HCT116 (cell line): ENCODE measurements at regions not wholly inside any gene's neighbourhood (a gene's known extent, or its start where the extent isn't known, plus 50 kb on each side); places are given as distances from the start of the nearest gene placed in this dataset.

Experiments used
- POLR2AphosphoS5 ChIP-seq: IDR thresholded peaks from 2 replicates; pipeline ENCODE4 v1.6.1; 2011; ENCODE audit warnings: mild to moderate bottlenecking, low read depth, low read length, moderate library complexity
- YY1 ChIP-seq: IDR thresholded peaks from 2 replicates; pipeline ENCODE4 v1.6.1; 2011; ENCODE audit warnings: low read length, low read depth, moderate library complexity, mild to moderate bottlenecking; ENCODE audit not compliant: insufficient replicate concordance; ENCODE audit errors: extremely low read depth
- TF ChIP-seq, protein P1 (sequence below), 3 experiments: fragments of 200-600 bp in 1 of 3; sonication (generic) in 1 of 3; IDR thresholded peaks in 2 of 3; conservative IDR thresholded peaks in 1 of 3; 2 replicates each; pipeline ENCODE4 v1.5.1; 2012 to 2017; ENCODE audit warnings: low read depth in 2 of 3, low read length in 2 of 3, antibody characterized with exemption in 1 of 3, borderline replicate concordance in 1 of 3, control low read depth in 1 of 3, mild to moderate bottlenecking in 1 of 3, mixed read lengths in 1 of 3, mixed run types in 1 of 3, moderate library complexity in 1 of 3; ENCODE audit not compliant: insufficient read depth in 1 of 3

DNA sequence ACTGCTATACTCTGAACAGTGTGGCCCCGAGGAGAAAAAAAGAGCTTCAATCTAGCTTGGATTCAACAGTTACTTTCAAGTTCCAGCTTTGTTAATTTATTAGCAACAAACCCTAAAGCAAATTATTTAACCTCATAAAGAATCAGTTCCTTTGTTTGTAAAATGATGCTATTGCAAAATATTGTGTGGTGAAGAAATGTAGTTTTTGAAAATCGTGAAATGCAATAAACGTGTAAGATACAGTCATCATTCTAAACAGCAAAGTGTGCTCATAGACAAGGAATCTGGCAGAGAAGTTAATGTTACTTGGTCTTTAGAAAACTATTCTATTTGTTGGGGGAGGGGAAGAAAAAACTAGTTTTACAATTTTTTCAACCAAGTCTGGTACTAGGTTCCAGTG lies 297.6 kb upstream of the ADGRL4 start:
- no peak for TF ChIP-seq POLR2AphosphoS5
- TF ChIP-seq, protein P1, sequence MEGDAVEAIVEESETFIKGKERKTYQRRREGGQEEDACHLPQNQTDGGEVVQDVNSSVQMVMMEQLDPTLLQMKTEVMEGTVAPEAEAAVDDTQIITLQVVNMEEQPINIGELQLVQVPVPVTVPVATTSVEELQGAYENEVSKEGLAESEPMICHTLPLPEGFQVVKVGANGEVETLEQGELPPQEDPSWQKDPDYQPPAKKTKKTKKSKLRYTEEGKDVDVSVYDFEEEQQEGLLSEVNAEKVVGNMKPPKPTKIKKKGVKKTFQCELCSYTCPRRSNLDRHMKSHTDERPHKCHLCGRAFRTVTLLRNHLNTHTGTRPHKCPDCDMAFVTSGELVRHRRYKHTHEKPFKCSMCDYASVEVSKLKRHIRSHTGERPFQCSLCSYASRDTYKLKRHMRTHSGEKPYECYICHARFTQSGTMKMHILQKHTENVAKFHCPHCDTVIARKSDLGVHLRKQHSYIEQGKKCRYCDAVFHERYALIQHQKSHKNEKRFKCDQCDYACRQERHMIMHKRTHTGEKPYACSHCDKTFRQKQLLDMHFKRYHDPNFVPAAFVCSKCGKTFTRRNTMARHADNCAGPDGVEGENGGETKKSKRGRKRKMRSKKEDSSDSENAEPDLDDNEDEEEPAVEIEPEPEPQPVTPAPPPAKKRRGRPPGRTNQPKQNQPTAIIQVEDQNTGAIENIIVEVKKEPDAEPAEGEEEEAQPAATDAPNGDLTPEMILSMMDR (IDR thresholded peaks at IDR 0.05 in 2 of 3, conservative IDR thresholded peaks at IDR 0.05 in 1 of 3; ENCODE audit: borderline replicate concordance in 1 of 3, insufficient read depth in 1 of 3, low read depth in 2 of 3, low read length in 2 of 3): no peak
- TF ChIP-seq YY1: no peak
